Esophagus muscularis mucosa (tissue), 4 donors: ENCODE measurements at regions not wholly inside any gene's neighbourhood (a gene's known extent, or its start where the extent isn't known, plus 50 kb on each side); places are given as distances from the start of the nearest gene placed in this dataset.

Experiments used
- DNase-seq: peaks from one replicate; pipeline ENCODE4 v3.0.0-alpha.2; 2017; ENCODE audit errors: extremely low spot score
- H3K27ac ChIP-seq, 4 donors: fragments of 200-600 bp; sonication (generic); replicated peaks in 1 of 4; 1 replicate in 3 of 4; 2 replicates in 1 of 4; pipeline ENCODE4 v1.5.1; 2016 to 2019; ENCODE audit warnings: mild to moderate bottlenecking in 1 of 4
- H3K27me3 ChIP-seq, 4 donors: fragments of 200-600 bp; sonication (generic); one replicate each; pipeline versions ENCODE4 v1.5.1 to v1.6.0; 2016 to 2019
- H3K36me3 ChIP-seq, 4 donors: fragments of 200-600 bp; sonication (generic); one replicate each; pipeline ENCODE4 v1.5.1; 2016 to 2019
- H3K4me1 ChIP-seq, 4 donors: fragments of 200-600 bp; sonication (generic); one replicate each; pipeline ENCODE4 v1.5.1; 2016 to 2019
- H3K4me3 ChIP-seq, 4 donors: fragments of 200-600 bp; sonication (generic); 1 replicate in 2 of 4; 2 replicates in 2 of 4; pipeline ENCODE4 v1.5.1; 2016 to 2019; ENCODE audit warnings: mild to moderate bottlenecking in 4 of 4, moderate library complexity in 1 of 4
- H3K9me3 ChIP-seq, 4 donors: fragments of 200-600 bp; sonication (generic); 1 replicate in 3 of 4; 2 replicates in 1 of 4; pipeline ENCODE4 v1.5.1; 2016 to 2019
- CTCF ChIP-seq, 3 experiments: fragments of 200-600 bp in 2 of 3; fragments of 450-650 bp in 1 of 3; sonication (generic) in 2 of 3; IDR thresholded peaks; one replicate each; pipeline ENCODE4 v1.5.1; 2017 to 2019; ENCODE audit warnings: antibody characterized with exemption in 3 of 3, mild to moderate bottlenecking in 2 of 3, moderate library complexity in 1 of 3
- EP300 ChIP-seq: sonication (generic); formaldehyde crosslinking; IDR thresholded peaks from one replicate; pipeline ENCODE4 v1.6.1; 2017; ENCODE audit warnings: antibody characterized with exemption
- POLR2A ChIP-seq: fragments of 450-650 bp; IDR thresholded peaks from one replicate; pipeline ENCODE4 v1.6.1; 2017; ENCODE audit warnings: antibody characterized with exemption, moderate library complexity, mild to moderate bottlenecking, low read depth
- POLR2AphosphoS5 ChIP-seq, 2 donors: sonication (generic); formaldehyde crosslinking; IDR thresholded peaks; one replicate each; pipeline ENCODE4 v1.6.1; 2017; ENCODE audit warnings: antibody characterized with exemption in 2 of 2
- WGBS: methylation state at CpG from one replicate; pipeline ENCODE4 v1.1.5; 2018; 5-methylcytosine and 5-hydroxymethylcytosine counted together
- intact Hi-C: fragments of 100-400 bp; cut with DNase I; formaldehyde crosslinking; loops from one replicate; pipeline ENCODE4 v1.15.1; 2023

- no peaks in the 10 kb centered on the region for H3K27me3 ChIP-seq
- H3K27ac ChIP-seq, result no peak overlapping the region
- H3K4me3 ChIP-seq, result no peak overlapping the region
- no peaks in the 10 kb centered on the region for H3K4me1 ChIP-seq
- no peak for TF ChIP-seq EP300
- intact Hi-C loops, result no loop called here
- WGBS, result 87% methylated on average over 8 of the region's 8 CpGs
- no peaks in the 10 kb centered on the region for H3K36me3 ChIP-seq
- no peaks in the 10 kb centered on the region for H3K9me3 ChIP-seq
- no peak for DNase-seq
Observed at GRCh38 chr22:27159016-27159415, 501.6 kb downstream of the MIAT start.

GRCh38 chr22:27159716-27160295 lies 502.4 kb downstream of the MIAT start:
- 91% methylated on average over 10 of the region's 10 CpGs for WGBS
- DNase-seq, result no peak
- Histone ChIP-seq H3K4me1 (no peaks in the 10 kb centered on the region), H3K4me3 (no peak overlapping the region), H3K36me3 (no peaks in the 10 kb centered on the region), H3K9me3 (no peaks in the 10 kb centered on the region), H3K27me3 (no peaks in the 10 kb centered on the region), H3K27ac (no peak overlapping the region)
- intact Hi-C loops, result no loop called here
- TF ChIP-seq POLR2A, result no peak
- TF ChIP-seq CTCF (IDR thresholded peaks at IDR 0.05), result no peak
- no peak for TF ChIP-seq POLR2AphosphoS5 (IDR thresholded peaks at IDR 0.05)
- TF ChIP-seq EP300, result no peak

GRCh38 chr22:27163162-27164137 lies 506.1 kb downstream of the MIAT start:
- no peaks in the 10 kb centered on the region for H3K9me3 ChIP-seq
- no peak overlapping the region for H3K4me3 ChIP-seq
- WGBS, result 90% methylated on average over 6 of the region's 6 CpGs
- H3K27me3 ChIP-seq, result no peaks in the 10 kb centered on the region
- no peak overlapping the region for H3K27ac ChIP-seq
- TF ChIP-seq CTCF (IDR thresholded peaks at IDR 0.05) (no peak), POLR2A (no peak), EP300 (no peak), POLR2AphosphoS5 (IDR thresholded peaks at IDR 0.05) (no peak)
- H3K36me3 ChIP-seq, result no peaks in the 10 kb centered on the region
- intact Hi-C loops, result no loop called here
- no peaks in the 10 kb centered on the region for H3K4me1 ChIP-seq
- DNase-seq, result no peak

GRCh38 chr22:27164781-27165503 lies 507.6 kb downstream of the MIAT start:
- no peak for DNase-seq
- no peak overlapping the region for H3K27ac ChIP-seq
- WGBS, result 88% methylated on average over 5 of the region's 5 CpGs

More at GRCh38 chr22:27164781-27165503, 507.6 kb downstream of the MIAT start:
- Histone ChIP-seq H3K9me3 (no peaks in the 10 kb centered on the region), H3K4me3 (no peak overlapping the region), H3K36me3 (no peaks in the 10 kb centered on the region), H3K27me3 (no peaks in the 10 kb centered on the region), H3K4me1 (peaks cover 0 to 2% (median 0%) of the 10 kb centered on the region in 4 donors)
- intact Hi-C loops, result no loop called here
- TF ChIP-seq EP300 (no peak), POLR2A (no peak), POLR2AphosphoS5 (IDR thresholded peaks at IDR 0.05) (no peak), CTCF (IDR thresholded peaks at IDR 0.05) (no peak)
